Central memory CD8-positive, alpha-beta T cell (primary cell): ENCODE measurements at regions not wholly inside any gene's neighbourhood (a gene's known extent, or its start where the extent isn't known, plus 50 kb on each side); places are given as distances from the start of the nearest gene placed in this dataset.
"Not testable (repeated sequence)": the region's sequence is repeated elsewhere in the genome, so short reads cannot be mapped to it uniquely, and the experiment has no call there.

ENCODE experiments used
- ATAC-seq: fragments of 150-1000 bp; cut with Tn5 transposase; replicated peaks from 2 replicates; pipeline ENCODE4 v1.10.0; 2022; ENCODE audit warnings: mild to moderate bottlenecking, moderate FRiP score, moderate number of reproducible peaks; ENCODE audit not compliant: poor library complexity, severe bottlenecking; ENCODE audit errors: extremely low read depth
- DNase-seq, 2 donors: peaks; one replicate each; pipeline ENCODE4 v3.0.0; 2021; ENCODE audit warnings: low spot score in 2 of 2
- H3K27ac Mint-ChIP-seq: one replicate; pipeline ENCODE4 v1.8.0; 2022; ENCODE audit warnings: low read depth, mild to moderate bottlenecking, moderate library complexity, mixed read lengths
- H3K27me3 Mint-ChIP-seq: one replicate; pipeline ENCODE4 v1.8.0; 2022; ENCODE audit warnings: mixed read lengths
- H3K36me3 Mint-ChIP-seq: one replicate; pipeline ENCODE4 v1.8.0; 2022; ENCODE audit warnings: mild to moderate bottlenecking, moderate library complexity, mixed read lengths; ENCODE audit not compliant: insufficient read depth
- H3K4me1 Mint-ChIP-seq: one replicate; pipeline ENCODE4 v1.8.0; 2022; ENCODE audit warnings: mixed read lengths
- H3K4me3 Mint-ChIP-seq: one replicate; pipeline ENCODE4 v1.8.0; 2022; ENCODE audit warnings: mild to moderate bottlenecking, moderate library complexity, mixed read lengths
- H3K9me3 Mint-ChIP-seq: one replicate; pipeline ENCODE4 v1.8.0; 2022; ENCODE audit warnings: mixed read lengths

GRCh38 chr13:44649104-44649428 is 72.9 kb upstream of the TSC22D1 start:
- DNase-seq (no peak), ATAC-seq (no peak)
- Mint-ChIP-seq H3K4me1 (no peaks in the 10 kb centered on the region), H3K27ac (no peak overlapping the region), H3K27me3 (peaks cover 34% of the 10 kb centered on the region), H3K4me3 (no peak overlapping the region), H3K9me3 (no peaks in the 10 kb centered on the region), H3K36me3 (peaks cover under 1% of the 10 kb centered on the region)

DNA sequence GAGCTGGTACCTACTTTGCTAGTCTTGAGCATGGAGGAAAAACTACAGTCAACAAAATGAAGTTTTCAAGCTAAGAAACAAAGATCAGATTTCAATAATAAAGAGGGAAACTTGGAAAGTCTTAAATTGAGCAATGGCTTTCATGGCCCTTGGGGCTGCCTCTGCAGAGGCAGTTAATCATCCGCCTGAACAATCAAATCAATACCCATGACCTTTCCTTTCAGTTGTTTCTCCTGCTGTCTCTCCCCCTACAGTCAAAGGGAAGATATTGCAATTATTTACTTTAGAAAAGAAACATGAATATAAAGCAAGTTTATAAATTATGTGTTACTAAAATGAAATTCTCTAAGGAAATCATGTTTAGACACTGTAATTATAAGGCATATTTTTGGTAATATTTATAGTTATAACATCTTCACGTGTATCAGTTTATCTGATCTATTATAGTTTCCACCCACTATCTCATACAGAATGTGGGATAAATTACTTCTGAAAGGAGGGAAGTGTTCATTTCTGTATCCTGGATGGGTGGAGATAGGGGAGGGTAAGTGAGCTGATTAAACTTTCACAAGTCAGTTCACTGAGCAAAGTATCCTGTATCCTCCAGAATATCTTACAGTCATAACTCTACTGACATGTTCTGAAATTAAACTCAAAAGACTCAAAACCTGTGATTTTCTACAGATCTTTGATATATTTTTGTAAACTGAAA is 72.4 kb upstream of the TSC22D1 start:
- Mint-ChIP-seq H3K4me3 (no peak overlapping the region), H3K9me3 (no peaks in the 10 kb centered on the region), H3K4me1 (no peaks in the 10 kb centered on the region), H3K36me3 (no peaks in the 10 kb centered on the region), H3K27me3 (peaks cover 34% of the 10 kb centered on the region), H3K27ac (no peak overlapping the region)
- DNase-seq (no peak), ATAC-seq (no peak)

GRCh38 chr13:44647560-44647959 is 71.4 kb upstream of the TSC22D1 start:
- not testable (repeated sequence) for H3K4me3 Mint-ChIP-seq, H3K27ac Mint-ChIP-seq, H3K36me3 Mint-ChIP-seq, H3K4me1 Mint-ChIP-seq, ATAC-seq, DNase-seq, H3K9me3 Mint-ChIP-seq
- H3K27me3 Mint-ChIP-seq, result peaks cover 34% of the 10 kb centered on the region

- ATAC-seq, result no peak
- Mint-ChIP-seq H3K4me3 (no peak overlapping the region), H3K9me3 (no peaks in the 10 kb centered on the region), H3K27me3 (peaks cover 28% of the 10 kb centered on the region), H3K27ac (no peak overlapping the region), H3K4me1 (no peaks in the 10 kb centered on the region), H3K36me3 (no peaks in the 10 kb centered on the region)
- no peak for DNase-seq
Observed at GRCh38 chr13:44646044-44646443, 69.9 kb upstream of the TSC22D1 start.

DNA sequence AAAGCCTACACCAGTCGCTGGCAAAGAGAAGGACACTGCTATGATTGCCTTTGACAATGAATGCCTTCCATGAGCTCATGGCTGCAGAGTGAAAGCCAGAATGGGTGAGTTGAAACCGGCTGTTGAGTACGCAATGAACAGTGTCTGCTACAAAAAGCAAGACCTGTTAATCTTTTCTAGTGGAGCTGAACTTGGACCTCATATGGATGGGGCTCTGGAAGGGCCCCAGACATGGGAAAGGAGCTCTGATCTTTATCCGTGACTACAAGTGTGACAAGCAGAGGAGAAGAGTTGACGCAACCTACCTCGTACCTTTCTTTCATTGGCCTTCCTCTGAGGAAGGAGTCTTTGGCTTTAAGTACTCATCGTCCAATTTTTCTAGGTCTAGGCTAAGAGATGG is 67.1 kb upstream of the TSC22D1 start:
- no peak for ATAC-seq
- Mint-ChIP-seq H3K4me1 (no peaks in the 10 kb centered on the region), H3K27me3 (peaks cover 11% of the 10 kb centered on the region), H3K4me3 (no peak overlapping the region), H3K9me3 (no peaks in the 10 kb centered on the region), H3K27ac (no peak overlapping the region), H3K36me3 (no peaks in the 10 kb centered on the region)
- DNase-seq, result no peak

DNA sequence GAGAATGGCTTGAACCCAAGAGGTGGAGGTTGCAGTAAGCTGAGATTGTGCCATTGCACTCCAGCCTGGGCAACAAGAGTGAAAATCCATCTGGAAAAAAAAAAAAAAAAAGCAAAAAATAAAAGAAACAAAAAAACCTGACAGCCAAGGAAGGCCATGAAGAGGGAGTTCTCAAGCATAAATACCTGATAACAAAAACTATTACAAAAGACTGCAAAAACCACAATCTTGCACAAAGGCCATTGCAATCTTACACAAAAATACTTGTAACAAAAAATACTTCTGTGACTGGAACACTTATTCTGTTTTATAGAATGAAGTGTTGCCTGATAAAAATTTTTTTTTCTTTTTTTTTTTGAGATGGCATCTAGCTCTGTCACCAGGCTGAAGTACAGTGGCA is 61.5 kb upstream of the TSC22D1 start:
- no peak for ATAC-seq
- DNase-seq, result no peak
- H3K9me3 Mint-ChIP-seq, result no peaks in the 10 kb centered on the region
- no peaks in the 10 kb centered on the region for H3K36me3 Mint-ChIP-seq
- peaks cover 4% of the 10 kb centered on the region for H3K27me3 Mint-ChIP-seq
- no peak overlapping the region for H3K4me3 Mint-ChIP-seq
- H3K27ac Mint-ChIP-seq, result no peak overlapping the region
- no peaks in the 10 kb centered on the region for H3K4me1 Mint-ChIP-seq

DNA sequence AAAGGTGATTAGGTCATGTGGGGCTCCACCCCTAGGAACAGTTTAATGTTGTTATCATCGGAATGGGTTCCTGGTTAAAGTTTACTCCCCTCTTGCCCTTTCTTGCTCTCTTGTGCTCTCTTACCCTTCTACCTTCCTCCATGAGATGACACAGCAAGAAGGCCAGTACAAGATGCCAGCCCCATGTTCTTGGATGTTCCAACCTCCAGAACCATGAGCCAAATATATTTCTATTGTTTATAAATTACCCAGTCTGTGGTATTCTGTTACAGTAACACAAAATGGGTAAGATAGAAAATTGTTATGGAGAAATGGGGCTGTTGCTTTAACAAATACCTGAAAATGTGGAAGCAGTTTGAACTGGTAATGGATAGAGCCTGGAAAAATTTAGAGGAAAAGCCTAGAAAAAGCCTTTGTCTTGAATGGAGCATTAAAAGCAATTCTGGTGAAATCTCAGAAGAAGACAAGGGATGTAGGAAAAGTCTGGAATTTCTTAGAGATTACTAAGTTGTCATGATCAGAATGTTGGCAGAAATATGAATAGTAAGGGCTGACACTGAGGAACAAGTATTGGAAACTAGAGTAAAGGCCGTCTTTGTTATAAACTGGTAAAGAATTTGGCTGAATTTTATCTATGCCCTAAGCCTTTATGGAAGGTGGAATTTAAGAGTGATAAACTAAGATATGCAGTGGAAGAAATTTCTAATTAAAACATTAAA is 53.5 kb upstream of the TSC22D1 start:
- DNase-seq (no peak), ATAC-seq (no peak)
- no peaks in the 10 kb centered on the region for H3K9me3 Mint-ChIP-seq
- H3K36me3 Mint-ChIP-seq, result no peaks in the 10 kb centered on the region
- H3K27me3 Mint-ChIP-seq, result peaks cover 52% of the 10 kb centered on the region
- no peak overlapping the region for H3K4me3 Mint-ChIP-seq
- H3K27ac Mint-ChIP-seq, result no peak overlapping the region
- no peaks in the 10 kb centered on the region for H3K4me1 Mint-ChIP-seq

- H3K27ac Mint-ChIP-seq, ATAC-seq, DNase-seq, H3K4me3 Mint-ChIP-seq, H3K36me3 Mint-ChIP-seq, H3K4me1 Mint-ChIP-seq, H3K9me3 Mint-ChIP-seq: not testable (repeated sequence)
- peaks cover 52% of the 10 kb centered on the region for H3K27me3 Mint-ChIP-seq
Observed at GRCh38 chr13:44628826-44629225, 52.7 kb upstream of the TSC22D1 start.

DNA sequence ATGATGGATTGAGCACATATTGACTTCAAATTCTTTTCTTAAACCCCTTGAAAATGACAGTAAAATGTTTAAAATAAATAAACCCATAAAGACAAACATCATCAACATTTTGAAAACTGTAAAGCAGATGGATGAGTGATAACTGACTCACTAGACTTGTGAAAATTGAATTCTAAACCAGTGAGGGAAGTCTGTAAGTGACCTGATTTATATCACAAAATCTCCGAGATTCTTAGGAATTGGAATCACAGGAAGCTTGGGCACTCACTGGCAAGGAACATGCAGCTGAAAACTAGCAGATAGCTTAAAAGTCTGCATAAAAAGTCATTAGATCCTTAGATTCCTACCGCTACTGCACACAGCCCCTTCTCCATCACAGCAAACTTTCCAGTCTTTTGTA is 51.3 kb upstream of the TSC22D1 start:
- DNase-seq, result no peak
- H3K27ac Mint-ChIP-seq, result no peak overlapping the region
- H3K9me3 Mint-ChIP-seq, result no peaks in the 10 kb centered on the region
- no peaks in the 10 kb centered on the region for H3K4me1 Mint-ChIP-seq
- H3K36me3 Mint-ChIP-seq, result peaks cover 2% of the 10 kb centered on the region
- H3K4me3 Mint-ChIP-seq, result no peak overlapping the region
- peaks cover 46% of the 10 kb centered on the region for H3K27me3 Mint-ChIP-seq
- ATAC-seq, result no peak

DNA sequence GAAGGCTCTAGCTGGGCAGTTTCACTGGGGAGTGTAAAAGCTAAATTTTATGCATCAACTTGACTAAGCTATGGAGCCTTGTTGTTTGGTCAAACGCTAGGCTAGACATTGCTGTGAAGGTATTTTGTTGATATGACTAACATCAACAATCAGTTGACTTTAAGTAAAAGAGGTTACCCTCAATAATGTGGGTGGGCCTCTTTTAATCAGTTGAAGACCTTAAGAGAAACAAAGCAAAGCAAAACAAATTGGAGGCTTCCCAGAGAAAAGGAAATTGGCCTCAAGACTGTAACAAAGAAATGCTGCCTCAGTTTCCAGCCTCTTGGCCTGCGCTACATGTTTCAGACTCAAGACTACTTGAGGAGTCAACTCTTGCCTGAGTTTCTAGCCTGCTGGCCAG is 50.0 kb upstream of the TSC22D1 start:
- Mint-ChIP-seq H3K4me3 (no peak overlapping the region), H3K36me3 (peaks cover 2% of the 10 kb centered on the region), H3K27ac (no peak overlapping the region), H3K27me3 (peaks cover 38% of the 10 kb centered on the region), H3K4me1 (no peaks in the 10 kb centered on the region), H3K9me3 (no peaks in the 10 kb centered on the region)
- DNase-seq, result no peak
- no peak for ATAC-seq
